Astrocyte (in vitro differentiated cells and primary cell): ENCODE measurements at regions not wholly inside any gene's neighbourhood (a gene's known extent, or its start where the extent isn't known, plus 50 kb on each side); places are given as distances from the start of the nearest gene placed in this dataset.
"Not testable (repeated sequence)": the region's sequence is repeated elsewhere in the genome, so short reads cannot be mapped to it uniquely, and the experiment has no call there.

Experiments
- DNase-seq: peaks from one replicate; pipeline ENCODE4 v3.0.0-alpha.2; 2010; ENCODE audit warnings: low read depth
- FAIRE-seq: peaks from 2 replicates; lab custom pipeline; 2011; peaks lifted over from hg19 to GRCh38; lab: Jason Lieb, UNC
- H2AFZ ChIP-seq: 2 replicates; pipeline ENCODE4 v1.6.0; 2012; ENCODE audit warnings: low read depth, low read length, inconsistent platforms
- H3K27ac ChIP-seq: 2 replicates; pipeline ENCODE4 v1.5.1; 2011; ENCODE audit warnings: low read depth, low read length, inconsistent platforms
- H3K27me3 ChIP-seq: 2 replicates; pipeline ENCODE4 v1.6.0; 2011; ENCODE audit warnings: low read length, inconsistent platforms; ENCODE audit not compliant: insufficient read depth
- H3K36me3 ChIP-seq: 2 replicates; pipeline ENCODE4 v1.5.1; 2011; ENCODE audit warnings: low read length, inconsistent platforms; ENCODE audit not compliant: insufficient read depth
- H3K4me1 ChIP-seq: 2 replicates; pipeline ENCODE4 v1.5.1; 2011; ENCODE audit warnings: low read length, inconsistent platforms; ENCODE audit not compliant: insufficient read depth
- H3K4me2 ChIP-seq: 2 replicates; pipeline ENCODE4 v1.6.0; 2012; ENCODE audit warnings: low read length, inconsistent platforms
- H3K4me3 ChIP-seq: 2 replicates; pipeline ENCODE4 v1.5.1; 2011; ENCODE audit warnings: low read depth, mild to moderate bottlenecking, low read length, inconsistent platforms; ENCODE audit not compliant: insufficient read depth
- H3K79me2 ChIP-seq: 2 replicates; pipeline ENCODE4 v1.6.0; 2012; ENCODE audit warnings: mild to moderate bottlenecking, low read length, inconsistent platforms; ENCODE audit not compliant: insufficient read depth
- H3K9ac ChIP-seq: 2 replicates; pipeline ENCODE4 v1.6.0; 2012; ENCODE audit warnings: mild to moderate bottlenecking, low read length, inconsistent platforms
- H3K9me3 ChIP-seq: 2 replicates; pipeline ENCODE4 v1.5.1; 2012; ENCODE audit warnings: low read depth, mild to moderate bottlenecking, low read length, inconsistent platforms; ENCODE audit not compliant: insufficient read depth
- H4K20me1 ChIP-seq: 2 replicates; pipeline ENCODE4 v1.6.0; 2012; ENCODE audit warnings: low read length, inconsistent platforms; ENCODE audit not compliant: insufficient read depth
- H3K27ac Mint-ChIP-seq: one replicate; pipeline ENCODE4 v1.8.0; 2021; ENCODE audit warnings: mild to moderate bottlenecking, mixed read lengths; ENCODE audit not compliant: unreplicated experiment
- H3K27me3 Mint-ChIP-seq: one replicate; pipeline ENCODE4 v1.8.0; 2021; ENCODE audit warnings: low read depth, mixed read lengths; ENCODE audit not compliant: unreplicated experiment
- H3K36me3 Mint-ChIP-seq: one replicate; pipeline ENCODE4 v1.8.0; 2021; ENCODE audit warnings: low read depth, mixed read lengths; ENCODE audit not compliant: unreplicated experiment
- H3K4me1 Mint-ChIP-seq: one replicate; pipeline ENCODE4 v1.8.0; 2021; ENCODE audit warnings: low read depth, mixed read lengths; ENCODE audit not compliant: unreplicated experiment
- H3K4me3 Mint-ChIP-seq: one replicate; pipeline ENCODE4 v1.8.0; 2021; ENCODE audit warnings: mild to moderate bottlenecking, moderate library complexity, mixed read lengths; ENCODE audit not compliant: unreplicated experiment
- H3K9me3 Mint-ChIP-seq: one replicate; pipeline ENCODE4 v1.8.0; 2021; ENCODE audit warnings: mild to moderate bottlenecking, mixed read lengths; ENCODE audit not compliant: unreplicated experiment
- CTCF ChIP-seq: IDR thresholded peaks from 2 replicates; pipeline ENCODE4 v1.5.1; 2011; ENCODE audit warnings: low read depth, mild to moderate bottlenecking, inconsistent platforms, low read length, moderate library complexity; ENCODE audit not compliant: insufficient read depth
- EZH2 ChIP-seq: IDR thresholded peaks from 2 replicates; pipeline ENCODE4 v1.6.1; 2012; ENCODE audit warnings: mild to moderate bottlenecking, low read length, inconsistent platforms; ENCODE audit not compliant: insufficient read depth

GRCh38 chr5:51694826-51695225, 311.6 kb downstream of the ISL1 start:
- H3K36me3 ChIP-seq = no peaks in the 10 kb centered on the region
- no peak overlapping the region for H3K4me2 ChIP-seq
- Mint-ChIP-seq H3K27me3 (no peaks in the 10 kb centered on the region), H3K4me3 (no peak overlapping the region), H3K27ac (no peak overlapping the region), H3K4me1 (peaks cover 4% of the 10 kb centered on the region), H3K36me3 (no peaks in the 10 kb centered on the region), H3K9me3 (peaks cover 8% of the 10 kb centered on the region)
- H3K79me2 ChIP-seq = no peaks in the 10 kb centered on the region
- H3K4me3 ChIP-seq = no peak overlapping the region
- H3K9ac ChIP-seq = no peak overlapping the region
- H3K27ac ChIP-seq = no peak overlapping the region
- no peaks in the 10 kb centered on the region for H3K4me1 ChIP-seq
- no peak overlapping the region for H2AFZ ChIP-seq
- no peak for FAIRE-seq
- no peak for DNase-seq
- no peaks in the 10 kb centered on the region for H3K27me3 ChIP-seq
- peaks cover 3% of the 10 kb centered on the region for H3K9me3 ChIP-seq
- TF ChIP-seq EZH2 (no peak), CTCF (no peak)
- no peaks in the 10 kb centered on the region for H4K20me1 ChIP-seq

DNA sequence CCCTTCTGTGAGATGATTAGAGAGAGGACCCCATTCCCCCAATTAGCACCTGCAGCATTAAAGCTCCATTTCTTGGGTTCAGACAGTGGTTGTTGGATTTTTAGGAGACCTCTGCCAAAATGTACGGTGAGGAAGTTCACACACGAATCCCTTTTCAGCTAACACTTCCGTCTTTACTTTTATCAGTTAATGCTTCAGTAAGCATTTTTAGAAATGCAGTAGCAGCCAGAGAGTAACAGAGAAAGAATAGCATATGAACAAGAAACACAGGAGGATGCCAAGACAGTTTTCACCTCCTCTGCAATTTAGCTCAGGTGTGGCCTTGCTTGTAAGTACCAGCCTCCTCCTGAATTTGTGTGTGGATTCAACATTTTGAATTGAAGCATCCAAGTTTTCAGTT, 312.9 kb downstream of the ISL1 start:
- Mint-ChIP-seq H3K9me3 (peaks cover 6% of the 10 kb centered on the region), H3K27me3 (no peaks in the 10 kb centered on the region), H3K36me3 (no peaks in the 10 kb centered on the region), H3K4me3 (no peak overlapping the region), H3K27ac (no peak overlapping the region), H3K4me1 (peaks cover 4% of the 10 kb centered on the region)
- Histone ChIP-seq H3K4me3 (no peak overlapping the region), H3K79me2 (no peaks in the 10 kb centered on the region), H3K9ac (no peak overlapping the region), H3K9me3 (peaks cover 3% of the 10 kb centered on the region), H3K4me1 (no peaks in the 10 kb centered on the region), H3K36me3 (no peaks in the 10 kb centered on the region), H2AFZ (no peak overlapping the region), H3K27me3 (no peaks in the 10 kb centered on the region), H3K4me2 (no peak overlapping the region), H4K20me1 (no peaks in the 10 kb centered on the region), H3K27ac (no peak overlapping the region)
- no peak for TF ChIP-seq CTCF
- TF ChIP-seq EZH2 = no peak
- FAIRE-seq = no peak
- DNase-seq = no peak

DNA sequence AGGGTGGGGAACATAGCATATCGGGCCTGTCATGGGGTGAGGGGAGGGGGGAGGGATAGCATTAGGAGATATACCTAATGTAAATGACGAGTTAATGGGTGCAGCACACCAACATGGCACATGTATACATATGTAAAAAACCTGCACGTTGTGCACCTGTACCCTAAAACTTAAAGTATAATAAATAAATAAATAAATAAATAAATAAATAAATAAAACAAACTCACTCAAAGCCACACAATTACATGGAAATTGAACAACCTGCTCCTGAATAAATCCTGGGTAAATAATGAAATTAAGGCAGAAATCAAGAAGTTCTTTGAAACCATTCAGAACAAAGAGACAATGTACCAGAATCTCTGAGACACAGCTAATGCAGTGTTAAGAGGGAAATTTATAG, 318.8 kb downstream of the ISL1 start:
- not testable (repeated sequence) for H2AFZ ChIP-seq, H3K4me1 Mint-ChIP-seq, H4K20me1 ChIP-seq, H3K27me3 Mint-ChIP-seq, H3K27ac Mint-ChIP-seq, H3K9me3 ChIP-seq, H3K27me3 ChIP-seq, DNase-seq, H3K4me3 Mint-ChIP-seq, H3K79me2 ChIP-seq, H3K36me3 Mint-ChIP-seq, H3K4me2 ChIP-seq, H3K27ac ChIP-seq, H3K4me3 ChIP-seq, FAIRE-seq, H3K36me3 ChIP-seq, H3K4me1 ChIP-seq, H3K9me3 Mint-ChIP-seq, H3K9ac ChIP-seq
